ENCODE measurements at regions not wholly inside any gene's neighbourhood (a gene's known extent, or its start where the extent isn't known, plus 50 kb on each side); places are given as distances from the start of the nearest gene placed in this dataset.

DNA sequence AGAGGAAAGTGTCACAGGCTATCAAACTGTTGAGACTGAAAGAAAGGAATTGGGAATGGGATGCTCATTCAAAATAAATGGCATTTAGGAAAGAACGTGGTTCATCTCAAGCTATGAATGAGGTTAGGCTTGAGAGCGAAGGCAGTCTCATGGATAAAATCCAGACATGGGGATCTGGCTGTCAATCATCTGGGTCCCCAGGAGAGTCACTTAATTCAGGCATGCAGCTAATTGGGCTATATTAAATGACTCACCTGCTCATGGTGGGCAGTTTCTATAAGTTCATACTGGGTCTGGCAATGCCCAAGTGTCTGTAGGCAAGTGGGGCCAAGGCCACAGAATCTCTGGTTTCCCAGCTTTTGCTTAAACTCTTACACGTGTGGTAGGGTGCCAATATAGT, 286.5 kb upstream of the SEMA6A start:
- Histone ChIP-seq H3K14ac (ENCODE audit: insufficient read depth, low read length) (no peak overlapping the region), H3K9ac (ENCODE audit: extremely low read depth, insufficient read length, low read length) (no peak overlapping the region), H3K23me2 (ENCODE audit: insufficient read length, low read depth, low read length, poor library complexity, severe bottlenecking) (no peaks in the 10 kb centered on the region), H2BK12ac (ENCODE audit: insufficient read length, low read depth, low read length) (no peak overlapping the region), H4K8ac (replicated peaks; ENCODE audit: insufficient read length, low read depth, low read length) (no peak overlapping the region), H3K79me2 (ENCODE audit: insufficient read depth, low read length) (no peaks in the 10 kb centered on the region), H2BK120ac (ENCODE audit: low read depth, low read length, poor library complexity, severe bottlenecking) (no peak overlapping the region), H3T11ph (ENCODE audit: low read length) (no peak overlapping the region), H3K4me2 (ENCODE audit: insufficient read depth, insufficient read length, low read length) (no peak overlapping the region), H3K79me1 (ENCODE audit: insufficient read depth, low read depth, low read length, poor library complexity, severe bottlenecking) (no peaks in the 10 kb centered on the region), H3K27me3 (ENCODE audit: insufficient read depth, low read length) (no peaks in the 10 kb centered on the region), H3K9me3 (ENCODE audit: control insufficient read depth, low read depth, low read length) (no peaks in the 10 kb centered on the region), H4K5ac (ENCODE audit: insufficient read length, low read depth, low read length) (no peak overlapping the region), H3K4me1 (ENCODE audit: insufficient read depth, low read length) (peaks cover 16% of the 10 kb centered on the region; the same call in 1 of the 2 replicates), H3K56ac (ENCODE audit: insufficient read length, low read depth, low read length) (no peak overlapping the region), H2BK15ac (ENCODE audit: low read depth, low read length) (no peak overlapping the region), H2AFZ (ENCODE audit: low read length) (no peak overlapping the region), H2BK5ac (ENCODE audit: insufficient read length, low read length) (no peak overlapping the region), H3K27ac (ENCODE audit: insufficient read length, low read depth, low read length) (no peak overlapping the region), H2AK5ac (ENCODE audit: insufficient read length, low read length) (no peak overlapping the region), H4K20me1 (ENCODE audit: control insufficient read depth, insufficient read depth, insufficient read length) (no peaks in the 10 kb centered on the region), H3K4ac (ENCODE audit: low read depth, low read length) (no peak overlapping the region), H4K91ac (ENCODE audit: insufficient read length, low read depth, low read length) (no peak overlapping the region), H2BK20ac (ENCODE audit: low read depth, low read length, poor library complexity, severe bottlenecking) (no peak overlapping the region), H3K23ac (ENCODE audit: insufficient read length, low read depth, low read length) (no peak overlapping the region), H3K18ac (ENCODE audit: insufficient read length, low read depth, low read length) (no peak overlapping the region)
- TF ChIP-seq CTCF (conservative IDR thresholded peaks at IDR 0.05): no peak
- Mint-ChIP-seq H3K36me3 (ENCODE audit: insufficient read depth in 1 of 3, low read depth in 3 of 3) (peaks cover 0 to 5% (median 2%) of the 10 kb centered on the region in 3 experiments; a peak in 3 of 7 replicates), H3K9me3 (peaks cover 0 to 3% of the 10 kb centered on the region in 2 experiments; a peak in 1 of 5 replicates), H3K4me1 (peaks cover 55 to 75% of the 10 kb centered on the region in 2 experiments), H3K4me3 (no peak overlapping the region), H3K27me3 (ENCODE audit: low read depth) (no peaks in the 10 kb centered on the region), H3K27ac (no peak overlapping the region; a peak in 1 of 7 replicates)
- DNase-seq: no peak
- WGBS (ENCODE audit: extremely low coverage, insufficient read length, low lambda C conversion rate): no CpG with 5 or more reads among the region's 3 CpGs
